Stimulated activated CD8-positive, alpha-beta memory T cell treated with anti-CD3 and anti-CD28 coated beads, Interleukin-12 subunit alpha, Interleukin-12 subunit beta, amount 100 ng/mL, for 4 hours (primary cell): ENCODE measurements at regions not wholly inside any gene's neighbourhood (a gene's known extent, or its start where the extent isn't known, plus 50 kb on each side); places are given as distances from the start of the nearest gene placed in this dataset.

ENCODE experiments used
- DNase-seq: peaks from one replicate; pipeline ENCODE4 v3.0.0-alpha.2; 2020; ENCODE audit warnings: low read depth

- no peak for DNase-seq
Observed at GRCh38 chr2:120589771-120590608, 145.7 kb upstream of the GLI2 start.

- no peak for DNase-seq
Observed at GRCh38 chr2:120590841-120591240, 144.8 kb upstream of the GLI2 start.

- no peak for DNase-seq
Observed at GRCh38 chr2:120591572-120591971, 144.1 kb upstream of the GLI2 start.

GRCh38 chr2:120592084-120592483 is 143.6 kb upstream of the GLI2 start:
- no peak for DNase-seq

- no peak for DNase-seq
Observed at GRCh38 chr2:120593921-120594686, 141.6 kb upstream of the GLI2 start.

GRCh38 chr2:120594856-120595685 is 140.6 kb upstream of the GLI2 start:
- DNase-seq = no peak

GRCh38 chr2:120595739-120596138 is 139.9 kb upstream of the GLI2 start:
- DNase-seq = no peak

- no peak for DNase-seq
Observed at GRCh38 chr2:120596191-120596811, 139.4 kb upstream of the GLI2 start.

- DNase-seq = no peak
Observed at GRCh38 chr2:120596990-120597594, 138.6 kb upstream of the GLI2 start.

GRCh38 chr2:120597595-120598193 is 138.0 kb upstream of the GLI2 start:
- no peak for DNase-seq

- no peak for DNase-seq
Observed at GRCh38 chr2:120598416-120598815, 137.3 kb upstream of the GLI2 start.

- DNase-seq = no peak
Observed at GRCh38 chr2:120599072-120599471, 136.6 kb upstream of the GLI2 start.

GRCh38 chr2:120599656-120600055 is 136.0 kb upstream of the GLI2 start:
- DNase-seq = no peak

- no peak for DNase-seq
Observed at GRCh38 chr2:120600335-120600734, 135.3 kb upstream of the GLI2 start.

GRCh38 chr2:120600786-120601185 is 134.9 kb upstream of the GLI2 start:
- DNase-seq = no peak

- no peak for DNase-seq
Observed at GRCh38 chr2:120601566-120601965, 134.1 kb upstream of the GLI2 start.

- no peak for DNase-seq
Observed at GRCh38 chr2:120602251-120602650, 133.4 kb upstream of the GLI2 start.

GRCh38 chr2:120604767-120605166 is 130.9 kb upstream of the GLI2 start:
- DNase-seq = no peak

GRCh38 chr2:120605231-120605935 is 130.3 kb upstream of the GLI2 start:
- DNase-seq = no peak

GRCh38 chr2:120606280-120606679 is 129.4 kb upstream of the GLI2 start:
- DNase-seq = no peak

- DNase-seq = no peak
Observed at GRCh38 chr2:120606931-120607330, 128.7 kb upstream of the GLI2 start.
